ENCODE measurements at regions not wholly inside any gene's neighbourhood (a gene's known extent, or its start where the extent isn't known, plus 50 kb on each side); places are given as distances from the start of the nearest gene placed in this dataset.
"Not testable (repeated sequence)": the region's sequence is repeated elsewhere in the genome, so short reads cannot be mapped to it uniquely, and the experiment has no call there.

DNA sequence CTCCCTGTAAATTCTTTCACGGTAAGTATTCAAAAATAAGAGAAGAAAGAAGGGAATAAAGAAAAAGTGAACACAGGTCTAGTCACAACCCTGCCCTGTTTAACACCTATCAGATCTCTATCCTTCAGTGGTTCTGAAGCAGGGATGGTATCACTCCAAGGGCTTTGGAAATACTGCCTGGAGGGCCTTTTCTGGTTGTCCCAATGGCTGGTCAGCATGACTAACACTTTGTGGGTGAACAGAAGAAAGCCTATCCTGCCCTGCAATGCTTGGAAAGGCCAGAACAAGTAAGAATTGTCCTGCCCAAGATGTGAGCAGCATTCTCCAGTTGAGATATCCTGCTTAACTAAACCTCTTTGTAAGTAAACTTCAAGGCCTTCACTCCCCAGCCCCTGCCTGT lies 124.9 kb downstream of the TMEM167A start (continued):
- TF ChIP-seq, protein P1, sequence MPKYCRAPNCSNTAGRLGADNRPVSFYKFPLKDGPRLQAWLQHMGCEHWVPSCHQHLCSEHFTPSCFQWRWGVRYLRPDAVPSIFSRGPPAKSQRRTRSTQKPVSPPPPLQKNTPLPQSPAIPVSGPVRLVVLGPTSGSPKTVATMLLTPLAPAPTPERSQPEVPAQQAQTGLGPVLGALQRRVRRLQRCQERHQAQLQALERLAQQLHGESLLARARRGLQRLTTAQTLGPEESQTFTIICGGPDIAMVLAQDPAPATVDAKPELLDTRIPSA (CRISPR knock-in tag; IDR thresholded peaks at IDR 0.05; ENCODE audit: borderline replicate concordance), result no peak

- intact Hi-C loops (cut with micrococcal nuclease; ENCODE audit: unreplicated experiment); H4K20me1 ChIP-seq (ENCODE audit: insufficient read depth, low read length); CTCF ChIA-PET (ENCODE audit: low intra/inter-chr PET ratio, low total read pairs); H3K9ac ChIP-seq (ENCODE audit: insufficient read depth, low read depth, low read length); H3K27me3 ChIP-seq (ENCODE audit: control insufficient read depth in 1 of 2, insufficient read depth in 2 of 2, low read length in 2 of 2); H3K36me3 ChIP-seq (replicated peaks in 1 of 2; ENCODE audit: control insufficient read depth in 1 of 2, insufficient read depth in 2 of 2, low read length in 2 of 2); in situ Hi-C loops (cut with HindIII; ENCODE audit: extremely low pct_ligation_motif_present, low pct_unique_long_range_greater_than_20kb); H3K9me3 ChIP-seq (ENCODE audit: low read length); H3K27ac ChIP-seq (ENCODE audit: extremely low read length, insufficient read depth, low read length); H3K4me3 ChIP-seq (replicated peaks in 1 of 3; ENCODE audit: insufficient read depth in 1 of 3, low read depth in 2 of 3, low read length in 3 of 3); H2AFZ ChIP-seq (ENCODE audit: low read length); ATAC-seq; H3K4me2 ChIP-seq (ENCODE audit: low read depth, low read length); H3K79me2 ChIP-seq (ENCODE audit: insufficient read depth, low read length); H3K4me1 ChIP-seq (ENCODE audit: insufficient read depth, low read length); BruUV-seq (replicated peaks); FAIRE-seq; POLR2A ChIA-PET; DNase-seq (ENCODE audit: low spot score): not testable (repeated sequence)
- 64% methylated on average over 4 of the region's 8 CpGs for WGBS (ENCODE audit: low lambda C conversion rate)
Measured at GRCh38 chr5:82944267-82944666, 132.9 kb downstream of the TMEM167A start.

- Histone ChIP-seq H3K9ac (ENCODE audit: insufficient read depth, low read depth, low read length) (no peak overlapping the region), H3K27me3 (ENCODE audit: control insufficient read depth in 1 of 2, insufficient read depth in 2 of 2, low read length in 2 of 2) (no peaks in the 10 kb centered on the region; a peak in 1 of 5 replicates), H3K4me1 (ENCODE audit: insufficient read depth, low read length) (no peaks in the 10 kb centered on the region), H3K27ac (ENCODE audit: extremely low read length, insufficient read depth, low read length) (no peak overlapping the region), H4K20me1 (ENCODE audit: insufficient read depth, low read length) (no peaks in the 10 kb centered on the region), H3K36me3 (replicated peaks in 1 of 2; ENCODE audit: control insufficient read depth in 1 of 2, insufficient read depth in 2 of 2, low read length in 2 of 2) (no peaks in the 10 kb centered on the region), H3K4me2 (ENCODE audit: low read depth, low read length) (no peak overlapping the region), H3K79me2 (ENCODE audit: insufficient read depth, low read length) (no peaks in the 10 kb centered on the region), H3K4me3 (replicated peaks in 1 of 3; ENCODE audit: insufficient read depth in 1 of 3, low read depth in 2 of 3, low read length in 3 of 3) (no peak overlapping the region), H2AFZ (ENCODE audit: low read length) (no peak overlapping the region), H3K9me3 (ENCODE audit: low read length) (no peaks in the 10 kb centered on the region)
- no peak for FAIRE-seq
- no peak for ATAC-seq
- TF ChIP-seq KLF11 (CRISPR knock-in tag; IDR thresholded peaks at IDR 0.05), result no peak
- TF ChIP-seq SMARCE1 (IDR thresholded peaks at IDR 0.05; ENCODE audit: borderline replicate concordance), result no peak
- TF ChIP-seq CCDC6 (CRISPR knock-in tag; IDR thresholded peaks at IDR 0.05), result no peak
- no peak for TF ChIP-seq GFI1 (CRISPR knock-in tag; IDR thresholded peaks at IDR 0.05; ENCODE audit: borderline replicate concordance)
- no peak for TF ChIP-seq ZNF792 (CRISPR knock-in tag; IDR thresholded peaks at IDR 0.05)
- TF ChIP-seq POGZ (CRISPR knock-in tag; IDR thresholded peaks at IDR 0.05), result no peak
- TF ChIP-seq EP300 (IDR thresholded peaks at IDR 0.05; ENCODE audit: low read depth in 2 of 2, low read length in 2 of 2), result no peak
- no peak for TF ChIP-seq EP300 (CRISPR knock-in tag; IDR thresholded peaks at IDR 0.05; ENCODE audit: borderline replicate concordance)
- TF ChIP-seq ZMYM4 (CRISPR knock-in tag; IDR thresholded peaks at IDR 0.05), result no peak
- no peak for TF ChIP-seq SAP130 (CRISPR knock-in tag; IDR thresholded peaks at IDR 0.05; ENCODE audit: low read depth)
- no peak for TF ChIP-seq ZNF710 (CRISPR knock-in tag; IDR thresholded peaks at IDR 0.05; ENCODE audit: borderline replicate concordance)
- TF ChIP-seq HOMEZ (CRISPR knock-in tag; IDR thresholded peaks at IDR 0.05; ENCODE audit: low read depth), result no peak
- 0% methylated on average over 1 of the region's 1 CpG for WGBS (ENCODE audit: low lambda C conversion rate)
- ChIA-PET CTCF (ENCODE audit: low intra/inter-chr PET ratio, low total read pairs) (no interaction called here), POLR2A (no interaction called here)
- BruUV-seq (replicated peaks), result no TSS peak
- intact Hi-C loops (cut with micrococcal nuclease; ENCODE audit: unreplicated experiment), result no loop called here
- in situ Hi-C loops (cut with HindIII; ENCODE audit: extremely low pct_ligation_motif_present, low pct_unique_long_range_greater_than_20kb), result no loop called here
- DNase-seq (ENCODE audit: low spot score), result no peak
Measured at GRCh38 chr5:82942083-82942881, 134.9 kb downstream of the TMEM167A start.

Measured in HepG2 (cell line).